Adipocyte (in vitro differentiated cells): ENCODE measurements at regions not wholly inside any gene's neighbourhood (a gene's known extent, or its start where the extent isn't known, plus 50 kb on each side); places are given as distances from the start of the nearest gene placed in this dataset.

Experiments
- DNase-seq: peaks from one replicate; pipeline ENCODE4 v3.0.0-alpha.2; 2015; ENCODE audit warnings: low read depth
- H3K27me3 ChIP-seq: replicated peaks from 2 replicates; pipeline ENCODE4 v1.7.0; 2013; ENCODE audit warnings: mild to moderate bottlenecking, low read length, moderate library complexity; ENCODE audit not compliant: control insufficient read depth, insufficient read depth
- H3K36me3 ChIP-seq: 2 replicates; pipeline ENCODE4 v1.7.0; 2013; ENCODE audit warnings: low read length, mild to moderate bottlenecking, moderate library complexity; ENCODE audit not compliant: control insufficient read depth, insufficient read depth, severe bottlenecking
- H3K4me1 ChIP-seq: 2 replicates; pipeline ENCODE4 v1.7.0; 2013; ENCODE audit warnings: mild to moderate bottlenecking, low read length, moderate library complexity; ENCODE audit not compliant: control insufficient read depth, insufficient read depth
- H3K4me3 ChIP-seq: 2 replicates; pipeline ENCODE4 v1.7.0; 2013; ENCODE audit warnings: mild to moderate bottlenecking, low read length, moderate library complexity
- H3K9ac ChIP-seq: 2 replicates; pipeline ENCODE4 v1.7.0; 2013; ENCODE audit warnings: mild to moderate bottlenecking, low read length, moderate library complexity
- H3K9me3 ChIP-seq: 2 replicates; pipeline ENCODE4 v1.7.0; 2013; ENCODE audit warnings: mild to moderate bottlenecking, low read length, moderate library complexity; ENCODE audit not compliant: control insufficient read depth

- H3K27me3 ChIP-seq, result peaks cover 33% of the 10 kb centered on the region
- H3K4me1 ChIP-seq, result no peaks in the 10 kb centered on the region
- no peaks in the 10 kb centered on the region for H3K36me3 ChIP-seq
- DNase-seq, result no peak
- no peaks in the 10 kb centered on the region for H3K9me3 ChIP-seq
- no peak overlapping the region for H3K9ac ChIP-seq
- H3K4me3 ChIP-seq, result no peak overlapping the region
Measured at GRCh38 chr1:58030456-58030855, 516.1 kb downstream of the OMA1 start.

GRCh38 chr1:58017641-58018040 lies 528.9 kb downstream of the OMA1 start:
- Histone ChIP-seq H3K4me3 (no peak overlapping the region), H3K4me1 (no peaks in the 10 kb centered on the region), H3K36me3 (no peaks in the 10 kb centered on the region), H3K9me3 (no peaks in the 10 kb centered on the region), H3K9ac (no peak overlapping the region), H3K27me3 (peaks cover 6% of the 10 kb centered on the region)
- DNase-seq, result no peak

DNA sequence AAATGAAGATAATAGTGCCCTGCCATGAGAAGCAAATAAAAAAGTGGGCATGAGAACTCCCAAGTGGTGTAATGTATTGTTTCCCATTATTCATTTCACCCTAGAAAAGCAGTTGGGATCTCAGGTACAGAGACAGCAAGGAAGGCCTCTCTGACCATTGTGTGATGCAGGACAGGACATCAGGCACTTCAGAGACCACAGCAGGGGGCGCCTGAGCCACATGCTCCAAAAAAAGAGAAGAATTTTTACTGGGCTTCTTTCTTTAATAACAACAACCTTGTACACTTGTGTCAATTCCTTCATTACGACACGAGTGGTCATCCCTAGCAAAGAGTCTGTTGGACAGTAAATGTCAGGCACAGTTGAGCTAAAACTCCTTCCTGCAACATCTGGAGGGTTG lies 533.3 kb downstream of the OMA1 start:
- H3K4me3 ChIP-seq, result no peak overlapping the region
- H3K9ac ChIP-seq, result no peak overlapping the region
- no peaks in the 10 kb centered on the region for H3K9me3 ChIP-seq
- H3K36me3 ChIP-seq, result no peaks in the 10 kb centered on the region
- peaks cover 6% of the 10 kb centered on the region for H3K27me3 ChIP-seq
- no peak for DNase-seq
- H3K4me1 ChIP-seq, result no peaks in the 10 kb centered on the region

DNA sequence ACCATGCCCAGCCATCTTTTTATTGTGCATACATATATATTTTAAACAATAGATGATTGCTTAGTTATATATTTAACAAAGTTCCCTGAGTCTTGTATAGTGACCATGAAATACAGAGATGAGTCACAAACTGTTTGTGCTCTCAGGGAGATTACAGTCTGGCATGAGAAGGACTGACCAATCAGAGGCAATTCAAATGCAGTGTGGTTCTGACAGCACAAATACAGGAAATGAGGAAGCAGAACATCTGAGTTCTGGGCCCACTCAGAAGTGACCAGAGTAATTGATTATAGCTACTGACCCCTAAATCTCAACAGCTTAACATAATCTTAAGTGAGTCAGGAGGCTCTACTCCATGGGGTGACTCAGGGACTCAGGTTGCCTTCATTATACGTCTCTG lies 534.5 kb downstream of the OMA1 start:
- H3K9me3 ChIP-seq, result no peaks in the 10 kb centered on the region

DNA sequence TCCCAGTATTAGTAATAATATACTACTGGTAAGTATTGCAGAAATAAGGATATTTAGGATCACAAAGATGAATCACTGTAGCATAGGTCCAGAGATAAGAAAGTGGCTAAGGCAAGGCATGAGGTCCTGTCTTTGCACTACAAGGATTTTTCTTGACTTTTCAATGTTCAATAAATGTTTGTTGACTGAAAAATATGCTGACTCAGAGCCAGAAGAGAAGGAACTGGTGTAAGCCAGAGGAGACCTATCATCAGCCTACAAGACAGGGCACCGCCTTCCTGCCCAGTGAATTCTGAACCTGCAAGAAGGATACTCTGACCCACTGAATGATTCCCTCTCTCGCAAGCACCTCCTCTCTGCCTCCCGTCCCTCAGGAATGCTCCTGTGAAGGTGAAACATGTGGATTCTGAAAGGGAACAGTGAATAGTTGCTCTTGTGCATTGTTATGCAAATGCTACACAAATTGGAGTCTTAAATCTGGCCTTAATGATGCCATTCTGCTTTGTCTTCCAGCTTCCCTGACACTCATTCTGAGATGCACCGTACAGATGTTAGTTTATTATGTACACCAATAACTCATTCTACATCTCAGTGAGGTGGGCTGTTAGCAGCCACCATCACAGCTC lies 540.0 kb downstream of the OMA1 start:
- Histone ChIP-seq H3K27me3 (peaks cover 9% of the 10 kb centered on the region), H3K9ac (no peak overlapping the region), H3K9me3 (no peaks in the 10 kb centered on the region), H3K4me3 (no peak overlapping the region), H3K36me3 (no peaks in the 10 kb centered on the region), H3K4me1 (no peaks in the 10 kb centered on the region)
- DNase-seq, result no peak

More for the DNA sequence above, 534.5 kb downstream of the OMA1 start:
- DNase-seq, result no peak
- Histone ChIP-seq H3K9ac (no peak overlapping the region), H3K27me3 (no peaks in the 10 kb centered on the region), H3K4me3 (no peak overlapping the region), H3K36me3 (no peaks in the 10 kb centered on the region), H3K4me1 (no peaks in the 10 kb centered on the region)

- Histone ChIP-seq H3K9me3 (no peaks in the 10 kb centered on the region), H3K36me3 (no peaks in the 10 kb centered on the region), H3K27me3 (peaks cover 10% of the 10 kb centered on the region), H3K4me3 (no peak overlapping the region), H3K9ac (no peak overlapping the region), H3K4me1 (no peaks in the 10 kb centered on the region)
- DNase-seq, result no peak
Measured at GRCh38 chr1:58005212-58005611, 541.3 kb downstream of the OMA1 start.

GRCh38 chr1:58003988-58004387 lies 542.5 kb downstream of the OMA1 start:
- no peak overlapping the region for H3K9ac ChIP-seq
- no peak for DNase-seq
- peaks cover 17% of the 10 kb centered on the region for H3K27me3 ChIP-seq
- no peaks in the 10 kb centered on the region for H3K36me3 ChIP-seq
- no peak overlapping the region for H3K4me3 ChIP-seq
- H3K9me3 ChIP-seq, result no peaks in the 10 kb centered on the region
- no peaks in the 10 kb centered on the region for H3K4me1 ChIP-seq

DNA sequence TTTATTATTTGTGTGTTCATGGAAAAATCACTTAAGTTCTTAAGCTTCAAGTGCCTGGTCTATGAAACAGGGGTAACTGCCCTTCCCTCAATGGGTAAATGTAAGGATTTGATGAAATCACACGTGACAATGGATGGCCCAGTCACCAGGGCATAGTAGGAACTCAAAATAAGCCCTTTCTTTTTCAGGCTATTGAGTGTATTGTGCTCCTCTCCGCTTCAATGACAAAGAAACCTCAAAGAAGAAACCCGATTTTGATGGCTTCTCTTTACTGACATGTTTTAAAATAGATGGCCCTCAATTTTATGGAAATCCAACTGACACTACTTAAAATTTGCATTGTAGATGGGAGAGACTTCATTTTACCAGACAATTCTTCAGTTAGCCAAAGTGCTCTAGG lies 543.5 kb downstream of the OMA1 start:
- no peak for DNase-seq
- H3K4me1 ChIP-seq, result no peaks in the 10 kb centered on the region
- H3K36me3 ChIP-seq, result no peaks in the 10 kb centered on the region
- no peaks in the 10 kb centered on the region for H3K9me3 ChIP-seq
- no peak overlapping the region for H3K9ac ChIP-seq
- H3K27me3 ChIP-seq, result peaks cover 24% of the 10 kb centered on the region
- no peak overlapping the region for H3K4me3 ChIP-seq

GRCh38 chr1:58000821-58001220 lies 545.7 kb downstream of the OMA1 start:
- H3K4me1 ChIP-seq, result no peaks in the 10 kb centered on the region

GRCh38 chr1:58000116-58000515 lies 546.4 kb downstream of the OMA1 start:
- DNase-seq, result no peak

More at GRCh38 chr1:58000821-58001220, 545.7 kb downstream of the OMA1 start:
- H3K4me3 ChIP-seq, result no peak overlapping the region
- no peak for DNase-seq
- H3K36me3 ChIP-seq, result no peaks in the 10 kb centered on the region
- H3K9me3 ChIP-seq, result no peaks in the 10 kb centered on the region
- H3K9ac ChIP-seq, result no peak overlapping the region
- peaks cover 27% of the 10 kb centered on the region for H3K27me3 ChIP-seq

GRCh38 chr1:57996400-57996799 lies 550.1 kb downstream of the OMA1 start:
- no peak overlapping the region for H3K9ac ChIP-seq
- no peaks in the 10 kb centered on the region for H3K4me1 ChIP-seq
- DNase-seq, result no peak
- no peaks in the 10 kb centered on the region for H3K9me3 ChIP-seq
- H3K4me3 ChIP-seq, result no peak overlapping the region
- peaks cover 17% of the 10 kb centered on the region for H3K27me3 ChIP-seq
- H3K36me3 ChIP-seq, result no peaks in the 10 kb centered on the region

More at GRCh38 chr1:58000116-58000515, 546.4 kb downstream of the OMA1 start:
- Histone ChIP-seq H3K27me3 (peaks cover 26% of the 10 kb centered on the region), H3K36me3 (no peaks in the 10 kb centered on the region), H3K4me3 (no peak overlapping the region), H3K9me3 (no peaks in the 10 kb centered on the region), H3K4me1 (no peaks in the 10 kb centered on the region), H3K9ac (no peak overlapping the region)

GRCh38 chr1:57991289-57991688 lies 555.2 kb downstream of the OMA1 start:
- Histone ChIP-seq H3K9me3 (no peaks in the 10 kb centered on the region), H3K36me3 (no peaks in the 10 kb centered on the region), H3K4me3 (no peak overlapping the region), H3K9ac (no peak overlapping the region), H3K4me1 (no peaks in the 10 kb centered on the region), H3K27me3 (no peaks in the 10 kb centered on the region)
- DNase-seq, result no peak
